ENCODE measurements at regions not wholly inside any gene's neighbourhood (a gene's known extent, or its start where the extent isn't known, plus 50 kb on each side); places are given as distances from the start of the nearest gene placed in this dataset.

- TF ChIP-seq CTCF (IDR thresholded peaks at IDR 0.05; ENCODE audit: low read depth, low read length) (no peak), MAX (IDR thresholded peaks at IDR 0.05; ENCODE audit: low read depth, low read length) (no peak), POLR2A (IDR thresholded peaks at IDR 0.05; ENCODE audit: extremely low read depth, insufficient read length) (no peak), MYC (IDR thresholded peaks at IDR 0.05; ENCODE audit: low read depth, low read length) (no peak)
Measured at GRCh38 chr4:152156442-152156841, 379.4 kb downstream of the FBXW7 start.

Measured in NB4 (cell line).